Adipocyte (in vitro differentiated cells): ENCODE measurements at regions not wholly inside any gene's neighbourhood (a gene's known extent, or its start where the extent isn't known, plus 50 kb on each side); places are given as distances from the start of the nearest gene placed in this dataset.
"Not testable (repeated sequence)": the region's sequence is repeated elsewhere in the genome, so short reads cannot be mapped to it uniquely, and the experiment has no call there.

Experiments used
- DNase-seq: peaks from one replicate; pipeline ENCODE4 v3.0.0-alpha.2; 2015; ENCODE audit warnings: low read depth
- H3K27me3 ChIP-seq: replicated peaks from 2 replicates; pipeline ENCODE4 v1.7.0; 2013; ENCODE audit warnings: mild to moderate bottlenecking, low read length, moderate library complexity; ENCODE audit not compliant: control insufficient read depth, insufficient read depth
- H3K36me3 ChIP-seq: 2 replicates; pipeline ENCODE4 v1.7.0; 2013; ENCODE audit warnings: low read length, mild to moderate bottlenecking, moderate library complexity; ENCODE audit not compliant: control insufficient read depth, insufficient read depth, severe bottlenecking
- H3K4me1 ChIP-seq: 2 replicates; pipeline ENCODE4 v1.7.0; 2013; ENCODE audit warnings: mild to moderate bottlenecking, low read length, moderate library complexity; ENCODE audit not compliant: control insufficient read depth, insufficient read depth
- H3K4me3 ChIP-seq: 2 replicates; pipeline ENCODE4 v1.7.0; 2013; ENCODE audit warnings: mild to moderate bottlenecking, low read length, moderate library complexity
- H3K9ac ChIP-seq: 2 replicates; pipeline ENCODE4 v1.7.0; 2013; ENCODE audit warnings: mild to moderate bottlenecking, low read length, moderate library complexity
- H3K9me3 ChIP-seq: 2 replicates; pipeline ENCODE4 v1.7.0; 2013; ENCODE audit warnings: mild to moderate bottlenecking, low read length, moderate library complexity; ENCODE audit not compliant: control insufficient read depth

DNA sequence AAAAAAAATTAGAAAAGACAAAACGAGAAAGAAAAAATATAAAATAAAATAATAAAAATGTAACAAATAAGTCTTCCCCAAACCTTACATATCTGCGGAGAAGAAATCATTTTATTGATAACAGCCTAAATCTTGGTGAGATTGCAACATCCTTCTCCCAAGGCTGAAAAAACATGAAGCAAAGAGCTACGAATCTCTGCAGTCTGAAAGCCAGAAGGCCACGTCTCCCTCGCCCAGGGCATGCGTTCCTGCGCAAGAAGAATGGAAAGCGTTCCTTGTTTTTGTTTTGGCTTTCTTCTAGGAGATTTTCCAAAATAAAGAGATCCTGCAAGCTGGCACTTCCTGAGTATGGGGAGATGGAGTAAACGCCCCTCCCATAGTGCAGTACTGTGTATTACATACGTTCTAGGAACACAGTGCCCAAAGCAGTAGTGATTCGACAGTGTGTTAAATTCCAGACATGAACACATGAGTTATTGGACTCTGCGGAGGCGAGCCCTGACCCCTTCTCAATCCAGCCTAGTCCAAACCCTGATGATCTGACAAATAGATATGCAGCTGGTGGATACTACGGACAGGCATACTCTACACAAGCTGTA is 126.7 kb upstream of the RREB1 start:
- no peaks in the 10 kb centered on the region for H3K9me3 ChIP-seq
- H3K4me3 ChIP-seq, result no peak overlapping the region
- H3K9ac ChIP-seq, result no peak overlapping the region
- H3K4me1 ChIP-seq, result peaks cover 6% of the 10 kb centered on the region
- H3K27me3 ChIP-seq, result peaks cover 3% of the 10 kb centered on the region
- no peaks in the 10 kb centered on the region for H3K36me3 ChIP-seq
- DNase-seq, result no peak

DNA sequence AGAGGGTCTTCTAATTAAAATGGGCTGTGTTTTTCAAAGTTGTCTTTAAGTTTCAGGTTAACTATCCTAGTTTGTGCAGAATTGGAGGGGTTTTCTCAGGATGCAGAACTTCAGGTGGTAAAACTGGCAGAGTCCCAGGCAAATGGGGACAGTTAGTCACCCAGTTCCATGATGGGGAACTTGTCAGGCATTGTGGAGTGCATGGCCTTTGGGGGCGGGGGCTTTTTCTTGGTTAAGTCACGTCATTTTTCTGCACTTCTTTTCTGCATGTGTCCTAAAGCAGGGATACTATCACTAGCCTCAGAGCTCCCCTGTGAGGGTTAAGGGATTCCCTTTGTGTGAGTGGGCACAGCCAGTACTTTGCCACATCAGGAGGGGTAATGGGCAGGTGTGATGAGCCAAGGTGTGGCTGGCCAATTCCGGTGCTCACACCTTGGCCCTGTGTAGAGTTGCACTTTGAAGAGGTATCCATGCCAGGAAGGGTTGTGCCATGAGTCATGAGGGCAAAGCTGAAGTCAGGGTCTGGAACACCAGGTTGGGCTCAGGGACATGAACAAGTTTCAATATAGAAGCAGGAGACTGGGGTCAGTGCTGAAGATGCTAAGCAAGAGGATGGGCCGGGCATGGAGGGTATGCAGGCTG is 126.0 kb upstream of the RREB1 start:
- Histone ChIP-seq H3K27me3 (peaks cover 3% of the 10 kb centered on the region), H3K4me1 (peaks cover 6% of the 10 kb centered on the region), H3K36me3 (no peaks in the 10 kb centered on the region), H3K9me3 (no peaks in the 10 kb centered on the region), H3K9ac (no peak overlapping the region), H3K4me3 (no peak overlapping the region)
- no peak for DNase-seq

DNA sequence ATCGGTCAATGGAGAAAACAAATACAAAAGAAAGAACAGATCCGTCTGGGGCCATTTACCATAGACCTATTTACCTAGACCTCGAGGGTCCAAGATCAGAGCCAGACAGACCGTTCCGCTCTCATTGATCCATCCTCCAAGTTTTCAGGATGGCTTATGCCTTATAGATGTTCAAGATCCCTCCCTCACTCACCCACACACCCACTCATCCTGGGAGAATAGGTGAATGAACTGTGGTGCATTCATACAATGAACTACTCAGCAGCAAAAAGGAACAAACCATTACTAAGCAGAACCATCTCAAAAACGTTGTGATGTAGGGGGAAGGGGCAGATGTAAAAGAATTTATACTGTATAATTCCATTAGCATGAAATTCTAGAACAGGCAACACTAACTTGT is 125.1 kb upstream of the RREB1 start:
- Histone ChIP-seq H3K36me3 (no peaks in the 10 kb centered on the region), H3K9me3 (no peaks in the 10 kb centered on the region), H3K9ac (no peak overlapping the region), H3K4me1 (peaks cover 6% of the 10 kb centered on the region), H3K4me3 (no peak overlapping the region), H3K27me3 (peaks cover 3% of the 10 kb centered on the region)
- no peak for DNase-seq

DNA sequence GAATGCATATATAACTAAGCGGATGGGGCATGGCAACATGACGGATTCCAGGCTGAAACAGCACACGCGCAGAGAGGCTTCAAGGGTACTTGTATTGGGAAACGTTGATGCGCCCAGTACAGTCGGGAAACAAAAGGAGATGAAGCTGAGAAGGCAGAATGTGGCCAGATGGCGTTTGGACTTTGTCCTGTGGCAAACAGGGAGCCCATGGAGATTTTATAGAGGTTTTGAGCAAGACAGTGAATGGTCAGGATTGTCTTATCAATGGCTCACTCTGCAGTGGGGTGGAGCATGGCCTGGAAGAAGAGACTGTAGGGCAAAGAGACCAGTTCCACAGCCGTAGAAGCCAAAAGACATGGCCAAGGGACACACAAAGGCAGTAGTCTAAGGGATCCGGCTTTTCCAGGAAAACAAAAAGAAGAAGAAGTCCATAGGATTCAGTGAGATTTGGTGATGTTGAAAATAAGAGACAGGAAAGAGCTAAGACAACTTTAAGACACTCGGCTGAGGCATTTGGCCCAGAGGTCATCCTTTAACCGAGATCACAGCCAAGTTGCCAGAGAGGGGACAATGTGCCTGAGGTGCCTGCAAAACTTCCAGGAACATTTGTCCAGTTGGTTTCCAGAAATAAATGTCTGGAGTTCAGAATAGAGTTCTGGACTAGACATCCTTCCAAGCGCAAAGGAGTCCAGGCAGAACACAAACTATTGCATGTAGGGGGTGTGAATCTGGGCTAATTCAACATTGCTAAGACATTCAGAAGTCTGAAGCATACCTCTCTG is 123.0 kb upstream of the RREB1 start:
- H3K9ac ChIP-seq, result no peak overlapping the region
- no peak overlapping the region for H3K4me3 ChIP-seq
- H3K36me3 ChIP-seq, result no peaks in the 10 kb centered on the region
- peaks cover 6% of the 10 kb centered on the region for H3K4me1 ChIP-seq
- H3K27me3 ChIP-seq, result no peaks in the 10 kb centered on the region
- no peaks in the 10 kb centered on the region for H3K9me3 ChIP-seq
- no peak for DNase-seq

DNA sequence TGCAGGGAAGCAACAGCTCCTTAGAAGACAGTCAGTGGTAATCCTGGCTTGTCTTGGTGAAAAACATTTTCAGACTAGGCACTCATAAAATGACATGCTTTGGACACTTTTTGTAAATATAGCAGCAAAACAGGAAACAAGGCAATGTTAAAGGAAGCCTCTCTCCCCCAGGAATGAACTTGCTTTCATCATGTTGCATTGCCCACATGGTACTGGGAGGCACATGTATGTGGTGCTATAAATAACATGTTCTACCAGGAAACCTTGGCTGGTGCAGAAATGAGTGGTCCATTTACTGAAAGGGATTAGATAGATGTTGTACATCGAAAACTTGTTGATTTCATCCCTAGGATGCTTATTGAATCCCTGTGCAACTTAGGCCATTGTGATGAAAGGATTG is 121.4 kb upstream of the RREB1 start:
- DNase-seq, result no peak
- Histone ChIP-seq H3K27me3 (no peaks in the 10 kb centered on the region), H3K4me1 (peaks cover 6% of the 10 kb centered on the region), H3K4me3 (no peak overlapping the region), H3K36me3 (no peaks in the 10 kb centered on the region), H3K9ac (no peak overlapping the region), H3K9me3 (no peaks in the 10 kb centered on the region)

DNA sequence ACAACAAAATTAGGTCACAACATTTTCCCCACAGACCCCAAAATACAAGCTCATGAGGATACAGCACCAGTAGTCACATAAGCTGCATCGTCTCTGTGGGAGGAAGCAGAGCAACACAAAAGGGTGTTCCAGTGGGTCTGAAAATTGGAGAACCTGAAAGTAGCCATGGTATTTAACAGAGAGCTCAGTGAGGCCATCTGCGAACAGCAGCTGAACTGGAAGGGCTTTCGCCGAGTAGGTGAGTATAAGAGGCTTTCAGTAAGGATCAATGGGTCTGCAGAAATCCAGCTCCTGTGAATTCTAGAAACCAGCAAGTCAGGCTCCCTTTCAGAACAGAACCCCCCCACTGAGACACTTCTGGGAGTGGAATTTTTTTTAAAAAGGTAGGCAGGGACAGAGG is 120.0 kb upstream of the RREB1 start:
- H3K27me3 ChIP-seq, result no peaks in the 10 kb centered on the region
- H3K9me3 ChIP-seq, result no peaks in the 10 kb centered on the region
- H3K4me3 ChIP-seq, result no peak overlapping the region
- DNase-seq, result no peak
- peaks cover 6% of the 10 kb centered on the region for H3K4me1 ChIP-seq
- no peak overlapping the region for H3K9ac ChIP-seq
- no peaks in the 10 kb centered on the region for H3K36me3 ChIP-seq

DNA sequence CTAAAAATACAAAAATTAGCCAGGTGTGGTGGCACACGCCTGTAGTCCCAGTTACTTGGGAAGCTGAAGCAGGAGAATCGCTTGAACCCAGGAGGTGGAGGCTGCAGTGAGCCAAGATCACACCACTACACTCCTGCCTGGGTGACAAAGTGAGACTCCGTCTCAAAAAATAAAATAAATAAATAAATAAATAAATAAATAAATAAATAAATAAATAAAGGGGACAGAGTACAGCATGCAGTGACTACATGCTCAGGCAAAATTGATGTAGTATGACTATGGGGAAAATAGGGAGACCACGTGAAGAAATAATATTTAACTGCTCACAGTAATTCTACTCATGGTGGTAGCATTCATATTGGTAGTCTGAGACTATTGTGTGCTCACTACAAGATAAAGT is 117.7 kb upstream of the RREB1 start:
- not testable (repeated sequence) for H3K4me1 ChIP-seq, H3K9me3 ChIP-seq, DNase-seq, H3K27me3 ChIP-seq, H3K36me3 ChIP-seq, H3K9ac ChIP-seq, H3K4me3 ChIP-seq

DNA sequence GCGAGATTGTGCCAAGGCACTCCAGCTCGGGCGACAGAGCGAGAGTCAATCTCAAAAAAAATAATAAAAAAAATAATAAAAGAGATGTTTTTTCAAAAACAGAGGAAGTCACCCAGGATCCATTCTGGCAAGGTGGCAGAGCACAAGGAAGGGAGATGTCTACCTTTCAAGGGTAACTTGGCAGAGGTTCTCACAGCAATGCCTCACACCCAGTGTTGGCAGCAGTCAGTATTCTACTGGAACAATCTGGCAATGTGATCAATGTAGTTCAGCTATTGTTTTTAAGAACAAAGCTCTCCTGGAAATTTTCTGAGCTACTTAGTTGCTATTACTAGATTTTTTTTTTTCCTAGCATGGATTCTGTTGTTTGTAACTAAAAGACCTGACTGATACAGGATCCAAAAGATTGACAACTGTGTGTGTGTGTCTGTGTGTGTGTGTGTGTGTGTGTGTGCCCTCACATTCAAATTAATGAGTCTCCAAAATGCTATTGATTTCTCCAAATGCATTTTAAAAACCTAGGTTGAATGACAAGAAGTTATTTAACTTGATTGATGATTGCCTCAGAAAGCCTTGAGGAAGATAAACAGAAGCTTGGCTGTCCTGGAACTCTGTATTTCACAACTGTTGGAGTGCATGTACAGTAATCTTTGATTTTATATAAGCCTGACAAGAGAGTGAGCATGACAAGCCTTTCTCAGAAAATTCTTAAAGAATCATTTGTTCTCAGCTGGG is 114.1 kb upstream of the RREB1 start:
- peak; percentile 8 for DNase-seq
- no peaks in the 10 kb centered on the region for H3K9me3 ChIP-seq
- H3K9ac ChIP-seq, result no peak overlapping the region
- peaks cover 18% of the 10 kb centered on the region for H3K4me1 ChIP-seq
- H3K36me3 ChIP-seq, result no peaks in the 10 kb centered on the region
- H3K4me3 ChIP-seq, result no peak overlapping the region
- no peaks in the 10 kb centered on the region for H3K27me3 ChIP-seq

DNA sequence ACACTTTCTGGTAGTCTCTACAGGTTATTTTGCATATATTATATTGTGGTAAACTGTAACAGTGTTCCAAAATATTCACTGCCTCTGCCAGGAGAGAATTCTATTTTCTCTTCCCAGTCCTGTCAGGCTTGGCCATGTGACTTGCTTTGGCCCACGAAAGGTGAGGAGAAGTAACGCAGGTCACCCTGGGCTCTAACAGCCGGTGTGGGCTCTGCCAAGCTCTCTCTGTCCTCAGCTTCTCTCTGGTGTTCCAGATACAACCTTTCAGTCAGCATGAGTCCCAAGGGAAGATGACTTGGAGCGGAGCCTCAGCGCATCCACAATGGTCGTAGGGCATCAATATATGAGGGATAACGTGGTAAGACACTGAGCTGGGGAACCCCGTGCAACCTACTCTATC is 113.0 kb upstream of the RREB1 start:
- peaks cover 20% of the 10 kb centered on the region for H3K4me1 ChIP-seq
- H3K4me3 ChIP-seq, result no peak overlapping the region
- H3K36me3 ChIP-seq, result no peaks in the 10 kb centered on the region
- no peaks in the 10 kb centered on the region for H3K27me3 ChIP-seq
- DNase-seq, result no peak
- H3K9ac ChIP-seq, result no peak overlapping the region
- no peaks in the 10 kb centered on the region for H3K9me3 ChIP-seq

DNA sequence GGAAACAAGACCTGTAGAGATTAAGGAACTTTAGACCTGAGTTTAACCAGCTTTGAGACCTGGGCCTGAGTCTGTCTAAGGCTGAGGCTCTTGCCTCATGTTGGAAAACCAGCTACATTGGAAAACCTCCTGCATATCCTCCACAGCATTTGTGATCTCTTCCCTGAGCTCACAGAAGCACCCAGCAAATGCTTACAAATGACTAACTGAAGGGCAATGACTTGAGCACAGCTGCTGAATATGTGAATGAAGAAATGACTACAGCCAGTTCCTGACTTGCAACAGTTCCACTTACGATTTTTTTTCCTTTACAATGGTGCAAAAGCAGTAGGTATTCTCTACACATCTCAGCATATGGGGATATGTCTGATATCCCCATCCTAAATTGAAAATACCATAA is 112.4 kb upstream of the RREB1 start:
- Histone ChIP-seq H3K4me3 (no peak overlapping the region), H3K4me1 (peaks cover 20% of the 10 kb centered on the region), H3K9ac (no peak overlapping the region), H3K36me3 (no peaks in the 10 kb centered on the region), H3K9me3 (no peaks in the 10 kb centered on the region), H3K27me3 (no peaks in the 10 kb centered on the region)
- no peak for DNase-seq

DNA sequence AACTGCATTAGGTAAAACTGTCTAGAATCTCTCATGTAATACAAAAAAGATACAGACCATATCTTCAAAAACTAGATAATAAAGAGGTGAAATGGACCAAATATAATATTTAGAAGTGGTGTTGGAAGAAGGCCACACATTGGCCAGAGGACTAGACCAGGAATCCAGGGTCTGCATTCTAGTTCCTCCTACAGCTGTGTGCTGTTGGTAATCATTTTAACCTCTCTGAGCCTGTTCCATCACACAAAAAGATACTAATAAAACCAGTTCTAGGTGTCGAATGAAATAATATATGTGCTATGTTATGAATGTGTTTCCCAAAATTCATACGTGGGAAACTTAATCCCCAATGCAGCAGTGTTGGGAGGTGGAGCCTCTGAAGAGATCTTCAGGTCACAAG is 111.6 kb upstream of the RREB1 start:
- DNase-seq, result no peak
- Histone ChIP-seq H3K9me3 (no peaks in the 10 kb centered on the region), H3K27me3 (no peaks in the 10 kb centered on the region), H3K4me3 (no peak overlapping the region), H3K36me3 (no peaks in the 10 kb centered on the region), H3K4me1 (peaks cover 20% of the 10 kb centered on the region), H3K9ac (no peak overlapping the region)
